Skeletal muscle tissue (tissue), 3 donors: ENCODE measurements at regions not wholly inside any gene's neighbourhood (a gene's known extent, or its start where the extent isn't known, plus 50 kb on each side); places are given as distances from the start of the nearest gene placed in this dataset.

Source experiments
- H3K27ac ChIP-seq: one replicate; pipeline ENCODE4 v1.7.0; 2013; ENCODE audit warnings: mild to moderate bottlenecking, low read depth, low read length, inconsistent platforms
- H3K27me3 ChIP-seq, 3 donors: one replicate each; pipeline ENCODE4 v1.7.0; 2013; ENCODE audit warnings: low read length in 3 of 3; ENCODE audit not compliant: control insufficient read depth in 3 of 3, insufficient read depth in 3 of 3
- H3K36me3 ChIP-seq, 3 donors: one replicate each; pipeline ENCODE4 v1.7.0; 2013; ENCODE audit warnings: low read length in 3 of 3; ENCODE audit not compliant: control insufficient read depth in 3 of 3, insufficient read depth in 3 of 3
- H3K4me1 ChIP-seq, 3 donors: one replicate each; pipeline ENCODE4 v1.7.0; 2013; ENCODE audit warnings: low read length in 3 of 3, mild to moderate bottlenecking in 3 of 3; ENCODE audit not compliant: control insufficient read depth in 3 of 3, insufficient read depth in 3 of 3
- H3K4me3 ChIP-seq, 3 donors: one replicate each; pipeline ENCODE4 v1.7.0; 2013; ENCODE audit warnings: low read length in 3 of 3
- H3K9ac ChIP-seq, 3 donors: one replicate each; pipeline ENCODE4 v1.7.0; 2013; ENCODE audit warnings: low read length in 3 of 3, mild to moderate bottlenecking in 3 of 3, moderate library complexity in 2 of 3, low read depth in 1 of 3
- H3K9me3 ChIP-seq, 3 donors: one replicate each; pipeline ENCODE4 v1.7.0; 2013; ENCODE audit warnings: low read length in 3 of 3; ENCODE audit not compliant: control insufficient read depth in 3 of 3
- donor health status: Osteomylitis.

DNA sequence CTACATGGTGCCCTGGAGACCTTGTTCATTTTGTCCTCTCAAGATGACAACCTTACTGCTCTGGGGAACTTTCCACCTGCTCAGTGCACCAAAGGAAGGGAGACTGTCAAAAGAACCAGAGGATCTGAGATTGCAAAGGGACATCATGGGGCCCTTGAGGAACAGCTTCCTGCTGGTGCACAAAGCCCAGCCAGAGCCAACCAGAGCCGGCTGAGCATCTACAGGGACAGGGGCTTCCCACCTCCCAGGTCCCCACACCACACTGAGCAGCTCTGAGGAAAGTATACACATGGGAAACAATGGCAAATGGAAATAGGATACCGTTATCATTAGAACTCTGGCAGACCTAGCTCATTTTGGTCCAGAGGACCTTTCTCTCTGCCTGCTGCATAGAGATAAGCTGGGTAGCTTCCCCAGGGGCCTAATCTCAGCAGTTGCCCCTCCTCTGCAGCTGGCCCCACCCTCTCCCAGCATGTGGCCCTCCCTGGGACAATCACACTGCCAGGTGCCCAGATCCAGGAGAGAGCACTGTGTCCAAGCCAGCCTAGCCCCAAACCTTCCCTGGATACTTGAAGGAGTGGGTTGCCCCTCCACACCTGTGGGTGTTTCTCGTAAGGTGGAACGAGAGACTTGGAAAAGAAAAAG lies 123.4 kb upstream of the PRR20G start:
- Histone ChIP-seq H3K9ac (no peak overlapping the region), H3K4me1 (no peaks in the 10 kb centered on the region), H3K27ac (no peak overlapping the region), H3K9me3 (no peaks in the 10 kb centered on the region), H3K27me3 (peaks cover 8 to 41% (median 25%) of the 10 kb centered on the region in 3 donors), H3K4me3 (no peak overlapping the region), H3K36me3 (no peaks in the 10 kb centered on the region)

DNA sequence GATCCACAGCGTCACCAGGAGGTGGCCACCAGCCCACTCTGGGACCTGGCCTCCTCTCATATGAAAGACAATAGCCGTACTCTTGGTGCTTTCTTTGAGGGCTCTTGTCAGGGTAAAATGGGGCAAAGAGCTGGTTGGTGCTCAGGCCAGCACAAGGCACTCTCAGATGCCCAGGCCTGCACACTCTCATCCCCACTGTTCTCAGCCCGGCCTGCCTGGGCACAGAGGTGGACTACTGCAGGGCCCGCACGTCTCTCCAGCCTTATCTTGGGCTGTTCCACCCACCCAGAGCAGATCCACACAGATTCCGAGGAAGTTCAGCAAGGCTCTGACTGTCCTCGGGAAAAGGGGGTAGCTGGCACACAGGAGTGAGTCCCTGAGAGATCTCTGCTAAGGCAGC lies 122.8 kb upstream of the PRR20G start:
- no peak overlapping the region for H3K27ac ChIP-seq
- no peaks in the 10 kb centered on the region for H3K4me1 ChIP-seq
- H3K4me3 ChIP-seq: no peak overlapping the region
- no peaks in the 10 kb centered on the region for H3K36me3 ChIP-seq
- no peaks in the 10 kb centered on the region for H3K9me3 ChIP-seq
- no peak overlapping the region for H3K9ac ChIP-seq
- H3K27me3 ChIP-seq: peaks cover 8 to 41% (median 26%) of the 10 kb centered on the region in 3 donors

DNA sequence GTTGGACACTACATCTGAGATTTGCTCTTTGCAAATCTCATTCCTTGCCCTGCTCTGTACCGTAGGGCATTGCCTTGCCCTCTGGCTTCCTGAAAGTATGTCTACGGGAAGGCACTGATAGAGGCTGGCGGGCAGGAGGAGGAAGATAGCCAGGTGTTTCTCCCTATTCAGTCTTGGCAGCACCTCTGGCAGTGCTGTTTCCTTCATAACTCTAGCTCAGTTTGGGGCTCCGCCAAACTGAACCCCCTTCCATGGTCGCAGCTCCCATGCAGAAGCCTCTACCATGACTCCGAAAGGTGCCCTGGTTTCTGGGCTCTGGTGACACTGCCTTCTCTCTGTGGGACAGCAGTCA lies 122.3 kb upstream of the PRR20G start:
- Histone ChIP-seq H3K9me3 (no peaks in the 10 kb centered on the region), H3K36me3 (no peaks in the 10 kb centered on the region), H3K27ac (no peak overlapping the region), H3K27me3 (peaks cover 8 to 37% (median 26%) of the 10 kb centered on the region in 3 donors), H3K4me1 (no peaks in the 10 kb centered on the region), H3K4me3 (no peak overlapping the region), H3K9ac (no peak overlapping the region)

DNA sequence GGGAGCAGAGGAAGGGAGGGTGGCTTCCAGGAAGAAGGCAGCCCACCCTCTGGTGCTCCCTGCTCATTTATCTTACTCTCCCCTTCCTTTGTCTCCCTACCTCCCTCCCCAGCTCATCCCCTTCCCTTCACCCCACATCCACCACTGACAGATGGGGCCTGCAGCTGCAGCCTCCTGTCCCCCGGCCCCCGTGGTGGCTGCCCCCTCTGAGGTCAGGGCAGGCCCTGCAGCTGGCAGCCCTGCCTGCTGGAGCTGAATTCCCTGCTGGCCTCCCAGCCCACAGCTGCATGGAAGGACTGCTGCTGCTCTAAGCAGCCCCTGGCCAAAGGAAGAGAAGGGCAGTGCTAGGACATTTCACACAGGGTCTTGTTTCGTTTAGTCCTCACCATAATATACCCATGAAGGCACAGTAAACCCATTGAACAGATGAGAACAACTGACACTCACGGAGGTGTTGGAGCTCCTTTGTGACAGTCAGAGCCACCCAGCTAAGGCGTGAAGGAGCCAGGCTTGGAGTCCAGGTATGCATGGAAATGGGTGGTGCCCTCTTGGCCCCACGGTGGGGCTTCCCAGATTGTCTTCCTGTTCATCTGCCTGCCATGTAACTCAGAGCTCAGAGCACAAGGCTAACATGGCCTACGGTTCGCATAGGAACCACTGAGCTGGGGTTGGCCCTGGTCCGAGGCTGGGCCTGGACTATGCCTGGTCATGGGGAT lies 121.7 kb upstream of the PRR20G start:
- Histone ChIP-seq H3K27ac (no peak overlapping the region), H3K36me3 (no peaks in the 10 kb centered on the region), H3K27me3 (peaks cover 8 to 33% (median 26%) of the 10 kb centered on the region in 3 donors), H3K4me3 (no peak overlapping the region), H3K9ac (no peak overlapping the region), H3K9me3 (no peaks in the 10 kb centered on the region), H3K4me1 (no peaks in the 10 kb centered on the region)

DNA sequence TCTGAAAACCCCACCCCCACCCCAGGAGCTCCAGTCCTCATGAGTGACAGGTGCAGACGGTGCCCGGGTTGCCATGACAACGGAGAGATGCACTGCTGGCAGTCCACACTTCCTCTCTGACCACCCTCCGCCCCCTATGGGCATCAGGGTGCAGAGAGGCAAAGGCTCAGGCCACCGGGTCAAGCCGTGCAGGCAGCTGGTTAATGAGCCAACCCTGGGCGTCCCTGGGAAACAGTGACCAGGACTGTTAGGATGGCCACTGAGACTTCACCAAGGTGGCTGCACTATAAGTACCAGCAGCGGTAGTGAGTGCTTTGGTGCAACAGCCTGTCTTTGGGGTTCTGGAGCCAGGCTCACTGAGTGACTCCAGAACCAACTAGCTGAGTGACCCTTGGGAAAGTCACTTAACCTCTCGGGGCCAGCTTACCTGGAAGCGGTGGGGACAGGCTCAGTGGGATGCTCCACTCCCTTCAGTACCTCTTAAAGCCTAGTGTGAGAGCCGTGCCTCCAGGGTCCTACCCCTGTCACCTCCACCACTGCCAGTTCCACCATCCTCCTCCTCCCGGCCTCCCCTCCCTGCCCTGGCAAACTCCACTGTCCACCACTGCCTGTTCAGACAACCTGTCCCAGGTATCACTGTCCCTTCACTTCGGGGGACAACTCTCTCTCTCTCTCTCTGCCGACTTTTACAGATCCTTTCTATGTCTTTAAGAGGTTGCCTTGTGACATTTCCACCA lies 121.0 kb upstream of the PRR20G start:
- Histone ChIP-seq H3K9ac (no peak overlapping the region), H3K4me1 (no peaks in the 10 kb centered on the region), H3K4me3 (no peak overlapping the region), H3K27me3 (peaks cover 8 to 27% (median 26%) of the 10 kb centered on the region in 3 donors), H3K36me3 (no peaks in the 10 kb centered on the region), H3K27ac (no peak overlapping the region), H3K9me3 (no peaks in the 10 kb centered on the region)

DNA sequence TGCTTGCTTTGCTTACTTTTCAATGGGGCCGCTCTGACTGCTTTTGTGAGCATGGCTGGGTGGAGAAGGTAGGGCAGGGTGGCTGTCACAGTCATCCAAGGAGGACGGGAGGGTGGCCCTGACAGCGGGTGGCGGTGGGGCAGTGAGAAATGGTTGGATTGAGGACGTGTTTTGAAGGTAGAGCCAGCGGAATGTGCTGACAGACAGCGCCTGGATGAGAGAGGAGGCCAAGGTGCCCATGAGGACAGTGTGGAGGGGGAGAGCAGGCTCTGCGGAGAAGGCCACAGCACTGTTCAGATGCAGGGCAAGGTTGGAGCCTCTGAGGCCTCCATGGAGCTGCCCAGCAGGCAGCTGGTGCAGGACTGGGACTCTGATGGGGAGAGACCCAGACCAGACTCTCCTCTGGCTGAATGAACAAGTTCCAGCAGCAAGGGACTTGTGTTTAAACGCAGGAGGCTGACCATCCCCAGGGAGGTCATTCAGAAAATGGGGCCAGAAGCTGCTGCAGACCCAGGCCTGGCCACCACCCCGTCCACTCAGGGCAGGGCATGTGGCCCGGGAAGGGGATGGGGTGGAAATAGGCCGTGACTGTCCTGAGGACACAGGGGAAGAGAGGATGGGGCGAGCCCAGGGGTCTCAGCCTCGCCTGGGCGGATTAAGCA lies 120.3 kb upstream of the PRR20G start:
- Histone ChIP-seq H3K4me1 (no peaks in the 10 kb centered on the region), H3K9ac (no peak overlapping the region), H3K27ac (no peak overlapping the region), H3K27me3 (peaks cover 8 to 22% (median 22%) of the 10 kb centered on the region in 3 donors), H3K36me3 (no peaks in the 10 kb centered on the region), H3K9me3 (no peaks in the 10 kb centered on the region), H3K4me3 (no peak overlapping the region)

DNA sequence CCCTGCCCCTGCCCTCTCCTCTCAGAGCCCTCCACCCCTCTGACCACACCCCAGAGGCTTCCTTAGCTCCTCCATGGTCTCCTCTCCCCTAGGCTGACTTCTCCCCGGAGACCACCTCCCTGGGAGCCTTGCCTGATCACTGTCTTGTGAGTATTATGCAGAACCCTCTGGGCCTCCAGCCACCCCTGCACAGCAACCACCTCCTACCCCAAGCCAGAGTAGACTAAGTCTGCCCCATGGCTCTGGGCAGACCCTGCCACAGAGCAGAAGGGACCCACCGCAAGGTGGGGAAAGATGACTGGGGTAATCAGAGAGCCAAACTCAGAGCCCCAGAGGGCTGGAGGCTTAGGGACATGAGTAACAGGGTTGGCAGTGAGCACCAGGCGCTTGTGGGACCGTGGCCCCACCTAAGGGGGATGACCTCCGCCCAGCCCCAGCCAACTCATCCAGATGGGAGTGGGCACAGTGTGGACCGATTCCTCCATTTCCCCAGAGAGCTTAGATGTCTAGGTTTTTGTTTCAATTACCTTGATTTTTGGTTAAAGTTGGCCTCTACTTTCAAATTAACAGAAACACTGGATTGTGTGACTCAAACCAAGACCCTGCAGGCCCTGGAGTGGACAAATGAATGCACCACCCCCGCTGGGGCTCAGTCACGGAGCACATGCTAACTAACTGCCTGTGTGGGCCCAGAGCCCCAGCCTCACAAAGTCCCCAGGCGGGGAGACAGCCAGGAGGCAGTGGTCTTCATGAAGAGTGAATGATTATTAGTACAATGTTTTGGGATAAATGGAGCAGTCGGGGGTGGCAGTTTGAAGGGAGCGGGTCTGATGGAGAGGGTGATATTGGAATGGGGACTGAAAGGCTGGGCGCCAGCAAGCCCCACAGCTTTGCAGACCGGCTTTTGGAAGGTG lies 119.4 kb upstream of the PRR20G start:
- no peaks in the 10 kb centered on the region for H3K4me1 ChIP-seq
- no peaks in the 10 kb centered on the region for H3K9me3 ChIP-seq
- peaks cover 8 to 17% (median 15%) of the 10 kb centered on the region in 3 donors for H3K27me3 ChIP-seq
- no peak overlapping the region for H3K4me3 ChIP-seq
- no peak overlapping the region for H3K27ac ChIP-seq
- no peak overlapping the region for H3K9ac ChIP-seq
- no peaks in the 10 kb centered on the region for H3K36me3 ChIP-seq

DNA sequence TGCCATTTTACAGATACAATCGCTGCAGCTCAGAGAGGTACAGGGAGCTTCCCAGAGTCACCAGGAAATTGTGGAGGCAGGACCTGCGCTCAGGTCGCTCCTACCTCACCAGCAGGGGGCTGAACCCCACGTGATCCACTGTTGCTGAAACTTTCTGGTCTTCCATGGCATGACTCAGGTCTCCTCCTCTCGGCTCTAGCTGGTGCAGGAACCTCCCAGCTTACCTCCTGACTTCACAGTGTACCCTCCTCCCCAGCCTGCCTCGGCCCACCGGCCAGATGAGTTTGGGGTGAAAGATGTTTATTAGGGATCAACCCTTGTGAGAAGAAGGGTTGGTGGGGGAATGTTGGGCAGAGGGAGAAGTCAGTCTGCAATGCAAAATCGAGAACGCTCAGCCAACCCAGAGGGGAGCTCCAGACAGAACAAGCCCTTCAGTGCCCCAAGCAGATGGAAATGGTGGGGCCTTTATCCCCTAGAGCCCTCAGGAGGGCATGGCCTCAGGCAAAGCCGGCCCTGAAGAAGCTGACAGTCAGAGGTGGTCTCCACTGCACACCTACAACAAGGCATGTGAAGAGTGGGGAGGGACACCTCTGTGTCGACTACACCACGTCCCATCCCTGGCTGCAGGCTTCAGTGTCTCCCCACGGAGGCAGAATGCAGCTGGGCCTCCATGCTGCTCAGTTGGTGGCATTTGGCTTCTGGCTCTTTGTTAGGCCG lies 118.6 kb upstream of the PRR20G start:
- H3K36me3 ChIP-seq: no peaks in the 10 kb centered on the region
- no peaks in the 10 kb centered on the region for H3K4me1 ChIP-seq
- no peak overlapping the region for H3K27ac ChIP-seq
- no peaks in the 10 kb centered on the region for H3K9me3 ChIP-seq
- no peak overlapping the region for H3K9ac ChIP-seq
- no peak overlapping the region for H3K4me3 ChIP-seq
- peaks cover 8 to 17% (median 15%) of the 10 kb centered on the region in 3 donors for H3K27me3 ChIP-seq

DNA sequence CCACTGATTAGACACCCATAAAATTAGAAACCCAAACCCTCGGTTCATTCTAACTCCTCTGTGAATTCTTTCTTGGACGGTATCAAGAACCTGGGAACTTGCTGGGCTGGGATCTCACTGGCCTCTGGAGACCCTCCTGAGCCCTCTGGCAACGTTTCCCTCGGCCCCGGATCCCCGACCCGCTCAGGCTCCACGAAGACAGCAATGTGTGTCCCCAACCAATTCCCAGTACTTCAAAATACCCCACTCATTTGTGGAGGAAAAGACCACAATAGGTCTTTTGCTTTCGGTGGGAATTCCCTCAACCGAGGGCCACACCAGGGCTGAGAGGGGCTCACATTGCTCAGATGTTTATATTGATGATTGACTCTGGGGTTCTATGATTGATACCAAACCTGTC lies 117.9 kb upstream of the PRR20G start:
- H3K27me3 ChIP-seq: peaks cover 8 to 17% (median 15%) of the 10 kb centered on the region in 3 donors
- no peaks in the 10 kb centered on the region for H3K9me3 ChIP-seq
- H3K27ac ChIP-seq: no peak overlapping the region
- no peaks in the 10 kb centered on the region for H3K4me1 ChIP-seq
- H3K36me3 ChIP-seq: no peaks in the 10 kb centered on the region
- no peak overlapping the region for H3K4me3 ChIP-seq
- no peak overlapping the region for H3K9ac ChIP-seq
